DND-41 (cell line): ENCODE measurements at regions not wholly inside any gene's neighbourhood (a gene's known extent, or its start where the extent isn't known, plus 50 kb on each side); places are given as distances from the start of the nearest gene placed in this dataset.

ENCODE experiments used
- ATAC-seq: fragments of 200-7000 bp; cut with Tn5 transposase; 3 replicates; pipeline ENCODE4 v1.9.1; 2021; ENCODE audit warnings: low read depth; ENCODE audit not compliant: insufficient read depth
- DNase-seq: peaks from one replicate; pipeline ENCODE4 v3.0.0-alpha.2; 2020
- H2AFZ ChIP-seq: 2 replicates; pipeline ENCODE4 v1.6.0; 2012; ENCODE audit warnings: low read depth, low read length
- H3K27ac ChIP-seq: 2 replicates; pipeline ENCODE4 v1.5.1; 2012; ENCODE audit warnings: low read length, inconsistent platforms
- H3K27me3 ChIP-seq: fragments of 200-600 bp; sonication (generic); 2 replicates; pipeline ENCODE4 v1.6.0; 2012; ENCODE audit warnings: low read length, mild to moderate bottlenecking, inconsistent platforms; ENCODE audit not compliant: insufficient read depth, poor library complexity
- H3K36me3 ChIP-seq: 2 replicates; pipeline ENCODE4 v1.5.1; 2012; ENCODE audit warnings: low read length, inconsistent platforms; ENCODE audit not compliant: insufficient read depth
- H3K4me1 ChIP-seq: 2 replicates; pipeline ENCODE4 v1.5.1; 2012; ENCODE audit warnings: mild to moderate bottlenecking, low read length; ENCODE audit not compliant: insufficient read depth
- H3K4me2 ChIP-seq: 2 replicates; pipeline ENCODE4 v1.6.0; 2012; ENCODE audit warnings: mild to moderate bottlenecking, moderate library complexity, low read length, inconsistent platforms; ENCODE audit not compliant: insufficient read depth
- H3K4me3 ChIP-seq, 2 experiments: fragments of 200-600 bp in 1 of 2; shearing (Covaris generic) in 1 of 2; 2 replicates each; pipeline ENCODE4 v1.5.1; 2012 to 2016; ENCODE audit warnings: inconsistent platforms in 2 of 2, low read length in 2 of 2, mild to moderate bottlenecking in 2 of 2, low read depth in 1 of 2, moderate library complexity in 1 of 2
- H3K79me2 ChIP-seq: 2 replicates; pipeline ENCODE4 v1.6.0; 2012; ENCODE audit warnings: low read length, inconsistent platforms; ENCODE audit not compliant: insufficient read depth
- H3K9ac ChIP-seq: 2 replicates; pipeline ENCODE4 v1.6.0; 2012; ENCODE audit warnings: low read depth, mild to moderate bottlenecking, inconsistent platforms, low read length, moderate library complexity
- H3K9me3 ChIP-seq: 2 replicates; pipeline ENCODE4 v1.5.1; 2012; ENCODE audit warnings: low read length, moderate library complexity, mild to moderate bottlenecking, inconsistent platforms; ENCODE audit not compliant: insufficient read depth, severe bottlenecking
- H4K20me1 ChIP-seq: 2 replicates; pipeline ENCODE4 v1.6.0; 2012; ENCODE audit warnings: low read length; ENCODE audit not compliant: insufficient read depth
- CTCF ChIP-seq: IDR thresholded peaks from 2 replicates; pipeline ENCODE4 v1.5.1; 2012; ENCODE audit warnings: borderline replicate concordance, low read length, moderate library complexity, mild to moderate bottlenecking; ENCODE audit not compliant: poor library complexity, severe bottlenecking; ENCODE audit errors: extremely low read depth
- EZH2 ChIP-seq: IDR thresholded peaks from 3 replicates; pipeline ENCODE4 v1.6.1; 2012; ENCODE audit warnings: borderline replicate concordance, low read depth, mild to moderate bottlenecking, moderate library complexity, low read length, inconsistent platforms; ENCODE audit not compliant: severe bottlenecking

- no peaks in the 10 kb centered on the region for H3K79me2 ChIP-seq
- H3K36me3 ChIP-seq: no peaks in the 10 kb centered on the region
- no peak overlapping the region for H3K27ac ChIP-seq
- no peak overlapping the region for H3K4me2 ChIP-seq
- peaks cover 9% of the 10 kb centered on the region for H3K27me3 ChIP-seq
- no peak overlapping the region for H3K4me3 ChIP-seq
- DNase-seq (no peak), ATAC-seq (no peak)
- no peaks in the 10 kb centered on the region for H3K9me3 ChIP-seq
- TF ChIP-seq CTCF (no peak), EZH2 (no peak)
- H3K9ac ChIP-seq: no peak overlapping the region
- no peaks in the 10 kb centered on the region for H3K4me1 ChIP-seq
- no peaks in the 10 kb centered on the region for H4K20me1 ChIP-seq
- H2AFZ ChIP-seq: no peak overlapping the region
These were observed 160.5 kb upstream of the KCNG1 start for GRCh38 chr20:51183451-51183850.

GRCh38 chr20:51182571-51182970 is 159.7 kb upstream of the KCNG1 start:
- H3K27me3 ChIP-seq: peaks cover 9% of the 10 kb centered on the region
- H3K4me2 ChIP-seq: no peak overlapping the region
- H3K36me3 ChIP-seq: no peaks in the 10 kb centered on the region
- no peaks in the 10 kb centered on the region for H4K20me1 ChIP-seq
- H3K9ac ChIP-seq: no peak overlapping the region
- H3K9me3 ChIP-seq: no peaks in the 10 kb centered on the region
- H3K79me2 ChIP-seq: no peaks in the 10 kb centered on the region
- H3K4me1 ChIP-seq: no peaks in the 10 kb centered on the region
- H3K4me3 ChIP-seq: no peak overlapping the region
- DNase-seq (no peak), ATAC-seq (no peak)
- TF ChIP-seq EZH2: no peak
- no peak for TF ChIP-seq CTCF
- no peak overlapping the region for H3K27ac ChIP-seq
- no peak overlapping the region for H2AFZ ChIP-seq

- no peak overlapping the region for H3K27ac ChIP-seq
- no peaks in the 10 kb centered on the region for H4K20me1 ChIP-seq
- peaks cover 4% of the 10 kb centered on the region for H3K27me3 ChIP-seq
- ATAC-seq: no peak
- no peak overlapping the region for H3K4me3 ChIP-seq
- TF ChIP-seq CTCF (no peak), EZH2 (no peak)
- H3K79me2 ChIP-seq: no peaks in the 10 kb centered on the region
- no peaks in the 10 kb centered on the region for H3K4me1 ChIP-seq
- no peaks in the 10 kb centered on the region for H3K9me3 ChIP-seq
- DNase-seq: no peak
- no peak overlapping the region for H3K9ac ChIP-seq
- H2AFZ ChIP-seq: no peak overlapping the region
- no peaks in the 10 kb centered on the region for H3K36me3 ChIP-seq
- no peak overlapping the region for H3K4me2 ChIP-seq
These were observed 155.2 kb upstream of the KCNG1 start for GRCh38 chr20:51178153-51178552.

GRCh38 chr20:51176876-51177275 is 154.0 kb upstream of the KCNG1 start:
- H3K4me1 ChIP-seq: no peaks in the 10 kb centered on the region
- H3K4me3 ChIP-seq: no peak overlapping the region
- H3K79me2 ChIP-seq: no peaks in the 10 kb centered on the region
- no peak overlapping the region for H3K4me2 ChIP-seq
- H3K36me3 ChIP-seq: no peaks in the 10 kb centered on the region
- no peak for TF ChIP-seq EZH2
- TF ChIP-seq CTCF: no peak
- peaks cover 4% of the 10 kb centered on the region for H3K27me3 ChIP-seq
- DNase-seq (no peak), ATAC-seq (no peak)
- no peaks in the 10 kb centered on the region for H3K9me3 ChIP-seq
- no peaks in the 10 kb centered on the region for H4K20me1 ChIP-seq
- no peak overlapping the region for H2AFZ ChIP-seq
- H3K9ac ChIP-seq: no peak overlapping the region
- no peak overlapping the region for H3K27ac ChIP-seq
